IPS-18a (cell line): ENCODE measurements at regions not wholly inside any gene's neighbourhood (a gene's known extent, or its start where the extent isn't known, plus 50 kb on each side); places are given as distances from the start of the nearest gene placed in this dataset.

Experiments used
- H3K27ac ChIP-seq: one replicate; pipeline ENCODE4 v1.5.1; 2013; ENCODE audit warnings: low read length
- H3K27me3 ChIP-seq: one replicate; pipeline ENCODE4 v1.6.1; 2013; ENCODE audit warnings: mild to moderate bottlenecking, low read length; ENCODE audit not compliant: control insufficient read depth, insufficient read depth
- H3K36me3 ChIP-seq: one replicate; pipeline ENCODE4 v1.6.1; 2013; ENCODE audit warnings: low read depth, low read length; ENCODE audit not compliant: control insufficient read depth
- H3K4me1 ChIP-seq: one replicate; pipeline ENCODE4 v1.6.1; 2013; ENCODE audit warnings: low read depth, low read length; ENCODE audit not compliant: control insufficient read depth
- H3K4me3 ChIP-seq: one replicate; pipeline ENCODE4 v1.5.1; 2013; ENCODE audit warnings: low read length
- H3K9ac ChIP-seq: one replicate; pipeline ENCODE4 v1.6.1; 2013; ENCODE audit warnings: mild to moderate bottlenecking, low read length, moderate library complexity
- H3K9me3 ChIP-seq: one replicate; pipeline ENCODE4 v1.6.1; 2013; ENCODE audit warnings: low read depth, low read length; ENCODE audit not compliant: control insufficient read depth

- H3K27me3 ChIP-seq = no peaks in the 10 kb centered on the region
- no peaks in the 10 kb centered on the region for H3K4me1 ChIP-seq
- H3K9ac ChIP-seq = no peak overlapping the region
- no peak overlapping the region for H3K4me3 ChIP-seq
- no peaks in the 10 kb centered on the region for H3K36me3 ChIP-seq
- no peak overlapping the region for H3K27ac ChIP-seq
- no peaks in the 10 kb centered on the region for H3K9me3 ChIP-seq
These were observed 293.9 kb upstream of the PARD3B start for GRCh38 chr2:204251158-204251997.

DNA sequence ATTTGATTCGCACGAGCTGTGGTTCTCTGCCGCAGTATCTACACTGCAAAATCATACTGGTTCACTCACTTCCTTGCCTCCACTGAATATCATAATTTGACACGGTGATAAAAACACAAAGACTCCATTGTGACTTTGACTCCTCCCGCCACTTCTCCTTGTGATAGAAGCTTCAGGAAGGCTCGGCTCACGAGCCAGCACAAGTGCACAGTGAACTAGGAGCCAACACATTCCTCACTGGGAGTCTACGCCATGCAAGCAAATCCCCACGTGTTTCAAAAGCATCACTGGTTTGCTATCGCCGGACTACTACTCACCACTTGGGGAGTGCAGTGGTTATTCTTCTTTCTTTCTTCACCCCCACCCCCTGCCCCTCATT lies 293.3 kb upstream of the PARD3B start:
- Histone ChIP-seq H3K9ac (no peak overlapping the region), H3K27me3 (no peaks in the 10 kb centered on the region), H3K36me3 (no peaks in the 10 kb centered on the region), H3K4me3 (no peak overlapping the region), H3K9me3 (no peaks in the 10 kb centered on the region), H3K4me1 (no peaks in the 10 kb centered on the region), H3K27ac (no peak overlapping the region)

DNA sequence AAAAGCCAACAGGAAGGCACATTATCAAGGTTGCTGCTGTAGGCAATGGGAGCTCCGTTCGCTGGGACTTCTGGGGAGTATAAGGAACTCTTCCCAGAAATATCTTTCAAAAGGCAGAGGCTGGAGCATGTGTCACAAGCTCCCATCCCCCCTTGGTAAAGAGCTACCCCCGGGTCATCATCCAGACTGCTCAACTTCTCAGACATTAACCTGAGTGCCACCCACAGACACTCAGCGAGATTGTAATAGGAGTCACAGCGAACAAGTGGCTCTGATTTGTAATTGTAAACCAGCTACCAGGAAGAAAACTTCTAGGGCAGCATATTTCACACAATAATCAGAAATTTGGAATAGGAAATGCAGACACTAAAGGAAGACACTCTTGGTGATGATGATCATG lies 290.2 kb upstream of the PARD3B start:
- H3K9me3 ChIP-seq = no peaks in the 10 kb centered on the region
- H3K4me1 ChIP-seq = peaks cover 7% of the 10 kb centered on the region
- no peaks in the 10 kb centered on the region for H3K36me3 ChIP-seq
- no peak overlapping the region for H3K27ac ChIP-seq
- H3K9ac ChIP-seq = no peak overlapping the region
- H3K27me3 ChIP-seq = no peaks in the 10 kb centered on the region
- H3K4me3 ChIP-seq = no peak overlapping the region

GRCh38 chr2:204255526-204255925 lies 289.7 kb upstream of the PARD3B start:
- Histone ChIP-seq H3K36me3 (no peaks in the 10 kb centered on the region), H3K9me3 (no peaks in the 10 kb centered on the region), H3K4me3 (no peak overlapping the region), H3K4me1 (peaks cover 12% of the 10 kb centered on the region), H3K27ac (no peak overlapping the region), H3K9ac (no peak overlapping the region), H3K27me3 (no peaks in the 10 kb centered on the region)

DNA sequence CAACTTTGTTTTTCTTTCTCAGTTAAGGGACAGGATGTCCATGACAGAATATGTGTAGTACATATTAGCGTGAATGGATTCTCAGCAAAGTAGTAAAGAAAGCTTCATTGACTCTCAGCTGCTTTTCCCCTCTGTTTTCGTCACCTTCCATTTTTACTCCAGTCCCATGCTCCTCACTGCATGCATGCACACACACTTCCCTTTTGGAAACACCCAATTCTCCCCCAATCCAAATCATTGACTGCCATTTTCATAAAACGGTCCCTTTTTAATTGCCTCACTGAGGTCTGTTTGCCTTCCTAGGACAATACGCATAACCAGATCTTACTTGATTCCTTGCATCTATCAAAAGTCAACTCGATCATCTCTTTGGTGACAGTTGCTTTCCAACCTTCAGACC lies 287.5 kb upstream of the PARD3B start:
- Histone ChIP-seq H3K9me3 (no peaks in the 10 kb centered on the region), H3K27me3 (no peaks in the 10 kb centered on the region), H3K4me3 (no peak overlapping the region), H3K27ac (no peak overlapping the region), H3K4me1 (peaks cover 22% of the 10 kb centered on the region), H3K9ac (no peak overlapping the region), H3K36me3 (no peaks in the 10 kb centered on the region)

- no peak overlapping the region for H3K27ac ChIP-seq
- H3K27me3 ChIP-seq = no peaks in the 10 kb centered on the region
- H3K9ac ChIP-seq = no peak overlapping the region
- H3K9me3 ChIP-seq = no peaks in the 10 kb centered on the region
- peaks cover 27% of the 10 kb centered on the region for H3K4me1 ChIP-seq
- no peak overlapping the region for H3K4me3 ChIP-seq
- no peaks in the 10 kb centered on the region for H3K36me3 ChIP-seq
These were observed 286.4 kb upstream of the PARD3B start for GRCh38 chr2:204258890-204259289.

DNA sequence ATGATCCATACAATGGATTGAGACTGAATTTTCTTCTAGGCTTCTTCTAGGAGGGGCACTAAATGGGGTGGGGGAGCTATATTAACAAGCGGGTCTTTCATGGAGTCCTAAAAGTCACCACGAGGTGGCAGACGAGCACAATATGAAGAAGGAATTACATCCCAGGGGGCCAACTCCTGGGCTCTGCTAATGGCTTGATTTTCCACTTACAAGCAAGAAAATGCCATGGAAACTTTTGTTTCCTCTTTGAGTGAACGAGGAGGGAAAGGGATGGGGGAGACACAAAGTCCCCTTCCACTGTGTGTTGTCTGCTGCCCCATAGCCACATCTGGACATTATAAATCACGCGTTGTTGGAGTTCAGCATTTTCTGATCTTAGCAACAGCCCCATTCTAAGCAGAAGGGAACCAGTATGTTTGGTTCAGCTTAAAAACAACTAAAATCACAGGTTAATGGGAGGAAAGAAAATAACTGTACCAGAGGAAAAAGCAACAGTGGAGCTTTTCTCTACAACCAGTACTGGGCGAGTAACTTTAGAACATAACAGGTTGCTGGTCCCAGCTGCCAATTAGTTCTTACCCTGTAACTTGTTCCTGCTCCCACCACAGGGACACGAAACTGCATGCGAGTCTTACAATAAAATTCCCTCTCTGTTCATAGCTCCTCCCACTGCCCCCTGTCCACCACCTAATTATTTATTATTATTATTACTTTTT lies 285.0 kb upstream of the PARD3B start:
- Histone ChIP-seq H3K4me1 (peaks cover 30% of the 10 kb centered on the region), H3K27me3 (no peaks in the 10 kb centered on the region), H3K9ac (no peak overlapping the region), H3K27ac (no peak overlapping the region), H3K36me3 (no peaks in the 10 kb centered on the region), H3K9me3 (no peaks in the 10 kb centered on the region), H3K4me3 (no peak overlapping the region)

- Histone ChIP-seq H3K4me3 (no peak overlapping the region), H3K27me3 (no peaks in the 10 kb centered on the region), H3K9ac (no peak overlapping the region)
These were observed 284.4 kb upstream of the PARD3B start for GRCh38 chr2:204260901-204261300.

GRCh38 chr2:204261846-204262245 lies 283.4 kb upstream of the PARD3B start:
- Histone ChIP-seq H3K4me1 (peaks cover 30% of the 10 kb centered on the region), H3K4me3 (no peak overlapping the region), H3K9ac (no peak overlapping the region), H3K36me3 (no peaks in the 10 kb centered on the region), H3K27ac (no peak overlapping the region), H3K27me3 (no peaks in the 10 kb centered on the region), H3K9me3 (no peaks in the 10 kb centered on the region)

More at GRCh38 chr2:204260901-204261300, 284.4 kb upstream of the PARD3B start:
- Histone ChIP-seq H3K9me3 (no peaks in the 10 kb centered on the region), H3K27ac (no peak overlapping the region), H3K36me3 (no peaks in the 10 kb centered on the region), H3K4me1 (peaks cover 30% of the 10 kb centered on the region)

- H3K9me3 ChIP-seq = no peaks in the 10 kb centered on the region
- H3K4me3 ChIP-seq = no peak overlapping the region
- H3K27ac ChIP-seq = no peak overlapping the region
- no peaks in the 10 kb centered on the region for H3K36me3 ChIP-seq
- no peak overlapping the region for H3K9ac ChIP-seq
- H3K27me3 ChIP-seq = no peaks in the 10 kb centered on the region
- peaks cover 30% of the 10 kb centered on the region for H3K4me1 ChIP-seq
These were observed 281.2 kb upstream of the PARD3B start for GRCh38 chr2:204264085-204264553.

DNA sequence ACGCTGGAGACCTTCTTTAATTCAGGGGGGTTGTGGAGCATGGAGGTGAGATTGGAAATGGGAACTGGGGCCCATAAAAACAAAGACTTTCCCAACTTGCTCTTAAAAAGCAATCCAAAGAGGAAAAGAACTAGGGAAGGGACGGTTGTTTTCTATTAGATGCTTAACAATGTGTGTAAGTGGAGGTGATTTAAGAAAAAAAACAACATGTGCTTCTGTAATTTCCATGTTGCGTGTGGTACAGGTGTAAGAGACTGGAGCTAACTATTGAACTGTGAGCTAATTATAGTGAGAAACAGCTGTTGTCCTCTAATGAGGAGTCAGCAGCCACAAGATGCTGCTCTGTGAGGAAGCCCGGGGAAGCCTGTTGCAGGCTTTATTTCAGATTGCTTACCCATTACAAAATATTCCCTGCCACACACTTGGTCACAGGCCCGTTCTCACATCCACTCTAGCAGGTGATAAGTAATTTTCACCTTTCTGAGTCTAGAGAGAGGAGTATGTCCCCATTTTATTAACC lies 280.6 kb upstream of the PARD3B start:
- peaks cover 27% of the 10 kb centered on the region for H3K4me1 ChIP-seq
- no peaks in the 10 kb centered on the region for H3K27me3 ChIP-seq
- H3K9me3 ChIP-seq = no peaks in the 10 kb centered on the region
- H3K9ac ChIP-seq = no peak overlapping the region
- no peak overlapping the region for H3K4me3 ChIP-seq
- no peak overlapping the region for H3K27ac ChIP-seq
- no peaks in the 10 kb centered on the region for H3K36me3 ChIP-seq
